MG63 (cell line): ENCODE measurements at regions not wholly inside any gene's neighbourhood (a gene's known extent, or its start where the extent isn't known, plus 50 kb on each side); places are given as distances from the start of the nearest gene placed in this dataset.
"Not testable (repeated sequence)": the region's sequence is repeated elsewhere in the genome, so short reads cannot be mapped to it uniquely, and the experiment has no call there.

Source experiments
- DNase-seq: peaks from one replicate; pipeline ENCODE4 v3.0.0-alpha.2; 2020
- H3K27me3 ChIP-seq: fragments of 250-450 bp; sonication (Bioruptor Pico); 2 replicates; pipeline ENCODE4 v1.5.1; 2020; ENCODE audit warnings: mild to moderate bottlenecking, moderate library complexity
- H3K36me3 ChIP-seq: fragments of 250-450 bp; sonication (Bioruptor Pico); 2 replicates; pipeline ENCODE4 v1.5.1; 2020; ENCODE audit warnings: mild to moderate bottlenecking, moderate library complexity
- H3K4me3 ChIP-seq: fragments of 250-450 bp; sonication (Bioruptor Pico); 2 replicates; pipeline ENCODE4 v1.5.1; 2020; ENCODE audit warnings: mild to moderate bottlenecking, moderate library complexity
- H3K9me3 ChIP-seq: fragments of 250-450 bp; sonication (Bioruptor Pico); 2 replicates; pipeline ENCODE4 v1.5.1; 2020; ENCODE audit warnings: mild to moderate bottlenecking, moderate library complexity

DNA sequence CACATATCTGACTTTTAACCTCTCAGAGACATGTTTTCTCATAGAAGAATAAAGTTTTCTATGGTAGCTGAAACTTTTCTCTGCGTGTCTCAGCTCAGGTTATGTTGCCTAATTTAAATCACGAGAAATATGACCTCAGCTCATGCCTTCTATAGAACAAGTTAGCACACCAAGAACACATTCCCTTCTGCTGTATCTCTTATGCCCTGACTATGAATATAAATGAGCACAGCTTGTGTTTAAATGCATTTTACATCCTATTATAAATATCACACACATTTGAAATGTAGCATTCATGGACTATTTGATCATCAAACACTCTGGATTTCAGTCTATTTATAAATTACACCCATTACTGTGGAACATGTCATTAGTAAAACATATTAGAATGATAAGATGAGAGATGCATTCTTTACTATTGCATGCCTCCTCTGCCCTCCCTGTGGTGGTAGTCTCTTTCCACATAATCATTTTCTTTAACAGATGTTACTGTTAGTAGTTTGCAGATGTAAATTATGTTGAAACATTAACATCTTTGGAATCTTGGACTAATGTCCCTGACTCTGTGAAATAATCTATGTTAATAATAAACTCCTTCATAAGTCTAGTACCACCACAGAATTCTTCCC is 2044.9 kb upstream of the PCDH20 start:
- H3K9me3 ChIP-seq = no peaks in the 10 kb centered on the region
- DNase-seq = no peak
- no peaks in the 10 kb centered on the region for H3K36me3 ChIP-seq
- H3K4me3 ChIP-seq = no peak overlapping the region
- no peaks in the 10 kb centered on the region for H3K27me3 ChIP-seq

DNA sequence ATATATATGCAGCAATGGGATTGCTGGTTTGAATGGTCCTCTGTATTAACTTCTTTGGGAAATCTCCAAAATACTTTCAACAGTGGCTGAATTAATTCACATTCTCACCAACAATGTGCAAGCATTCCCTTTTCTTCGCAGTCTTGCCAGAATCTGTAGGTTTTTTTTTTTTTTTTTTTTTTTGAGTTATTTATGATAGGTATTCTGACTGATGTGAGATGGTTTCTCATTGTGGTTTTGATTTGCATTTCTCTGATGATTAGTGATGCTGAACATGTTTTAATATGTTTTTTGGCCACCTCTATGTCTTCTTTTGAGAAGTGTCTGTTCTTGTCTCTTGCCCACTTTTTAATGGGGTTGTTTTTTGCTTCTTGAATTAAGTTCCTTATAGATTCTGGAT is 2041.5 kb upstream of the PCDH20 start:
- no peak for DNase-seq
- Histone ChIP-seq H3K4me3 (no peak overlapping the region), H3K9me3 (no peaks in the 10 kb centered on the region), H3K36me3 (no peaks in the 10 kb centered on the region), H3K27me3 (no peaks in the 10 kb centered on the region)

DNA sequence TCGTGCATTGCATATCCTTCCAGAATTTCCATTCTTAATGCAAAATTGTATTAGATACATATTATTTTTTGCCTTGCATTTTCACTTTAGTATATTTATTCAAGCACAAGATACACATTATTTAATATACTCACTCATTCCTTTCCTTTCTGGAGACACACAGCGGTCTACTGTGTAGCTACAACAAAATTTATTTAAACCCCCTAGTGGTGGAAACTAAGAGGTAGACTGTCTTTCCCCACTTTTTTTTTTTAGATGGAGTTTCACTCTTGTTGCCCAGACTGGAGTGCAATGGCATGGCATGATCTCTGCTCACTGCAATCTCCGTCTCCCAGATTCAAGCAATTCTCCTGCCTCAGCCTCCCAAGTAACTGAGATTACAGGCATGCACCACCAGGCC is 2040.3 kb upstream of the PCDH20 start:
- no peak for DNase-seq
- H3K9me3 ChIP-seq = no peaks in the 10 kb centered on the region
- no peaks in the 10 kb centered on the region for H3K36me3 ChIP-seq
- H3K4me3 ChIP-seq = no peak overlapping the region
- H3K27me3 ChIP-seq = no peaks in the 10 kb centered on the region

- Histone ChIP-seq H3K27me3 (no peaks in the 10 kb centered on the region), H3K36me3 (no peaks in the 10 kb centered on the region), H3K9me3 (no peaks in the 10 kb centered on the region), H3K4me3 (no peak overlapping the region)
- DNase-seq = no peak
Observed at GRCh38 chr13:63449550-63449949, 2033.9 kb upstream of the PCDH20 start.

- no peak for DNase-seq
- Histone ChIP-seq H3K27me3 (no peaks in the 10 kb centered on the region), H3K4me3 (no peak overlapping the region), H3K9me3 (no peaks in the 10 kb centered on the region), H3K36me3 (no peaks in the 10 kb centered on the region)
Observed at GRCh38 chr13:63448692-63449091, 2033.0 kb upstream of the PCDH20 start.

- no peaks in the 10 kb centered on the region for H3K27me3 ChIP-seq
- no peaks in the 10 kb centered on the region for H3K9me3 ChIP-seq
- H3K36me3 ChIP-seq = no peaks in the 10 kb centered on the region
- H3K4me3 ChIP-seq = no peak overlapping the region
- no peak for DNase-seq
Observed at GRCh38 chr13:63446329-63446728, 2030.7 kb upstream of the PCDH20 start.

DNA sequence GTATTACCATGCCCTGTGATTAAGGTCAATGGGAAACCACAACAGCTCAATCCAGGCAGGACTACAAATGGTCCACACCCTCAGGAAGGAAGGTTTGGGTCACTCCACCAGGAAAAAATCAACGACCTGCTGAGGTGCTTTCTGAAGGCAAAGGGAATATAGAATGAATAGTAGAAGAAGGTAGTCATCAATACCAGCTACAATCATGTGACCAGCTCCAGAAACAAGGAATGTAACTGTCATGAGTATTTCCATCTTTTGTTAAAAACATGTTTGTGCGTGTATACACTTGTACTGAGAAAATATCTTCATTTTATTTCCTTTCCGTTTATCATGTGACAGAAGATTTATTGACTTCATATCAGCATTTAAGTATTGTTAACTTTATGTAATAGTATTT is 2028.6 kb upstream of the PCDH20 start:
- not testable (repeated sequence) for H3K4me3 ChIP-seq, H3K36me3 ChIP-seq, H3K27me3 ChIP-seq, H3K9me3 ChIP-seq, DNase-seq

DNA sequence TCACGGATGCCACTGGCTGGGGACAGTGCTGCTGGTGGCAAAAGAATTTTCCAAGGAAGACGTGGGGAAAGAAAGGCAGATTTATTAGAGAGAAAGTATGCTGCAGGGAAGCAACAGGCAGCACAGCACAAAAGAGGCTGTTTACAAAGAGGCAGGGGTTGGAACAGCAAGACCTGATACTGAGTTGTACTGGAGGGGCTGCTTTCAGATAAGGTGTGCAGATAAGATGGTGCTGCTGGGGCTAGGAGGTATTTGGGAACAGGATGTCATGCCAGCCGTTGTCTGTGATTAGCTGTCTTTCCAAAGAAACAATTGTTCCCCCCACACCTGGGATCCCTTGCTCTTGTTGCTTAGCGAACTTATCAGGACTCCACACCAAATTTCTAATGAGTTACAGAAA is 2023.3 kb upstream of the PCDH20 start:
- H3K4me3 ChIP-seq = no peak overlapping the region
- H3K36me3 ChIP-seq = no peaks in the 10 kb centered on the region
- no peak for DNase-seq
- no peaks in the 10 kb centered on the region for H3K27me3 ChIP-seq
- peaks cover 6% of the 10 kb centered on the region; the same call in 1 of the 2 replicates for H3K9me3 ChIP-seq

DNA sequence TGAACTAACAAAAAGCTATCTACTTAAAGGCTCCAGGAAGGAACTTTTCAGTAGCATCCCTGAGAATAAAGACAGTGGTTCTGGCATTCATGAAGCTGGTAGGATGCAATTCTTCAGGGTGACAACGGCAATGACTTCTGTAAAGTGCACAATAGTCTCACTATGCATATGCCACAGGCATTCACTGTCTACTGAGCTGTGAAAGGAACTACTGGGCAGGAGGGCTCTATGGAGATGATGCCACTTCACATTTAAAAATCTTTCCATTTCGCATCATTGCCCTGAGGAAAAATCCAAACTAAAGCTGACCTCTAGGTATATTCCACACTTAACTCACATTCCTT is 2020.6 kb upstream of the PCDH20 start:
- H3K4me3 ChIP-seq = no peak overlapping the region
- H3K36me3 ChIP-seq = no peaks in the 10 kb centered on the region
- no peaks in the 10 kb centered on the region for H3K27me3 ChIP-seq
- peaks cover 6% of the 10 kb centered on the region; the same call in 1 of the 2 replicates for H3K9me3 ChIP-seq
- DNase-seq = no peak

DNA sequence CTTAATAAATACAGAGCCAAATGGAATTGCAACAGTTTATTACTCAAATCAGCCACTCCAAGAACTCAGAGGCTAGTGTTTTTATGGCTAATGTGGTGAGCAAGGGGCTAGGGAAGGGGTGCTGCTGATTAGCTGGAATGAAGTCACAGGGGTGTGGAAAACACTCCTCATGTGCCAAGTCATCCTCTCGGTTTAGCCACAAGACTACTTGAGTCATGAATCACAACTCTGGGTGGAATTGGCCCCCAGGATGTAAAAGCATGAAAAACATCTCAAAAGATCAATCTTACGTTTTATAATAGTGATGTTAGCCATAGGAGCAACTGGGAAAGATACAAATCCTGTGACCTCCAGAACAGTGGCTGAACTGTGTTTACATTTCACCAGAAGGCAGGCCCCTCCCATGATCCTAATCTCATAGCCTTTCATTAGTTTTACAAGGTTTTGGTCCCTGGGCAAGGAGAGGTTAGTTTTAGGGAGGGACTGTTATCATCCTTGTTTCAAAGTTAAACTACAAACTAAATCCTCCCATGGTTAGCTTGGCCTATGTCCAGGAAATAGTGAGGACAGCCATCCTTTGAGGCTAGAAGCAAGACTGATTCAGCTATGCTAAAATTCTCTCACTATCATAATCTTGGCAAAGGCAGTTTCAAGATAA is 2020.1 kb upstream of the PCDH20 start:
- Histone ChIP-seq H3K36me3 (no peaks in the 10 kb centered on the region), H3K4me3 (no peak overlapping the region), H3K27me3 (no peaks in the 10 kb centered on the region), H3K9me3 (peaks cover 6% of the 10 kb centered on the region; the same call in 1 of the 2 replicates)
- DNase-seq = peak; percentile 13

GRCh38 chr13:63433546-63434150 is 2018.0 kb upstream of the PCDH20 start:
- H3K36me3 ChIP-seq = no peaks in the 10 kb centered on the region
- H3K9me3 ChIP-seq = peaks cover 6% of the 10 kb centered on the region; the same call in 1 of the 2 replicates
- no peaks in the 10 kb centered on the region for H3K27me3 ChIP-seq
- no peak for DNase-seq
- no peak overlapping the region for H3K4me3 ChIP-seq

- H3K9me3 ChIP-seq = no peaks in the 10 kb centered on the region
- no peaks in the 10 kb centered on the region for H3K27me3 ChIP-seq
- H3K36me3 ChIP-seq = no peaks in the 10 kb centered on the region
- no peak overlapping the region for H3K4me3 ChIP-seq
- no peak for DNase-seq
Observed at GRCh38 chr13:63427170-63427569, 2011.5 kb upstream of the PCDH20 start.

DNA sequence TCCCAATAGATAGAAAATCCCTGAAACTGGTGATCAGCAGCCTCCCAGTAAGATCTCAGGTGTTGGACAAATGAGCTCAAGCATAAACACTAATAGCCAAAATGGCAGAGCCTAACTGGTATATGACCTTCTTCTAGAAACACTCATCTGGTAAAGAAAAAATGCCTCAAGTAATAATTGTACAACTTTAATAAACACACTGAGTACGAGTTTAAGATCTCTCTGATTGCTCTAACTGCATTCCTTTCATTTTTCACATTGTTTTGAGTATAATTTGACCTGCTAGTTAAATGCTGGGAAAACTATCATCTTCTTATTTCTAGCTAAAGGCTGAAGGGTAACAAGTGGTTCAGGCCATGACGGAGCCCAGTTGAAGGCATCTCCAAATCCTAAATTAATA is 2009.5 kb upstream of the PCDH20 start:
- H3K27me3 ChIP-seq = no peaks in the 10 kb centered on the region
- no peaks in the 10 kb centered on the region for H3K36me3 ChIP-seq
- DNase-seq = no peak
- H3K4me3 ChIP-seq = no peak overlapping the region
- no peaks in the 10 kb centered on the region for H3K9me3 ChIP-seq

- H3K27me3 ChIP-seq = no peaks in the 10 kb centered on the region
- no peak overlapping the region for H3K4me3 ChIP-seq
- no peak for DNase-seq
- H3K36me3 ChIP-seq = no peaks in the 10 kb centered on the region
- H3K9me3 ChIP-seq = no peaks in the 10 kb centered on the region
Observed at GRCh38 chr13:63421123-63421522, 2005.5 kb upstream of the PCDH20 start.

GRCh38 chr13:63420685-63421084 is 2005.0 kb upstream of the PCDH20 start:
- H3K4me3 ChIP-seq = no peak overlapping the region
- no peaks in the 10 kb centered on the region for H3K27me3 ChIP-seq
- H3K36me3 ChIP-seq = no peaks in the 10 kb centered on the region
- DNase-seq = no peak
- H3K9me3 ChIP-seq = no peaks in the 10 kb centered on the region

DNA sequence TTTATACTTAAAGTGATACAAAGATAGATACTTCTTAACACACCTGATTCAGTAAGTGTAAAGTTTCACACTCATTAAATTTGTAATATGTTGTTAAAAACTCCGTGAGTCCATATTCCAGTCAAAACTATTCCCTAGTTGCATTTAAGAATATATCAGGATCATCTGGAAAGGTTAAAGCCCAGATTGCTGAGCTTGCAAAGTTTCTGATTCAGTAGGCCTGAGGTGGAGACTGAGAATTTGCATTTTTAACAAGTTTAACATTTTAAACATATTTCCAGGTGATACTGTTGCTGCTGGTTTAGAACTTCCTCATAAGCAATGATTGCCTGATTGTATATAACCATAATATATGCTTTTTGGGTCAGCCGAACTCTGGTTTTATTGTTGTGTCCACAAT is 1998.6 kb upstream of the PCDH20 start:
- H3K27me3 ChIP-seq = no peaks in the 10 kb centered on the region
- H3K9me3 ChIP-seq = no peaks in the 10 kb centered on the region
- no peak for DNase-seq
- no peak overlapping the region for H3K4me3 ChIP-seq
- no peaks in the 10 kb centered on the region for H3K36me3 ChIP-seq

DNA sequence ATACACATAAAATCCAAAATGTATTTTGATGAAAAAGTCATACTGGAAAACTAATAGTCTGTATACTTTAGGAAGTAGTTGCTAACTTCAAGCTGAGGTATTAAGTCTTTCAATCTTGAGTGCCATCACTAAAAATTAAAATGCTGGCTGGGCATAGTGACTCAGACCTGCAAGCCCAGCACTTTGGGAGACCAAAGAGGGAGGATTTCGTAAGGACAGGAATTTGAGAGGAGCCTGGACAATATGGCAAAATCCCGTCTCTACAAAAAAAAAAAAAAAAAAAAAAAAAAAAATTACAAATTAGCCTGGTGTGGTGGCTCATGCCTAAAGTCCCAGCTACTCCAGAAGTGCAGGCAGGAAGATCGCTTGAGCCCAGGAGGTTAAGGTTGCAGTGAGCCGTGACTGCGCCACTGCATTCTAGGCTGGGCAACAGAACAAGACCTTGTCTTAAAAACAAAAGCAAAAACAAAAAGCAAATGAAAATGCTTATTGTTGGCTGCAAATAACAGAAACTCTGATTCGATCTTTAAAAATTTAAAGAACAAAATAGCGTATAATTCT is 1994.2 kb upstream of the PCDH20 start:
- no peaks in the 10 kb centered on the region for H3K27me3 ChIP-seq
- no peaks in the 10 kb centered on the region for H3K36me3 ChIP-seq
- H3K4me3 ChIP-seq = peak overlapping the region; percentile 33
- no peak for DNase-seq
- H3K9me3 ChIP-seq = no peaks in the 10 kb centered on the region
